ENCODE measurements at regions not wholly inside any gene's neighbourhood (a gene's known extent, or its start where the extent isn't known, plus 50 kb on each side); places are given as distances from the start of the nearest gene placed in this dataset.

GRCh38 chr11:104776501-104777170 is 121.6 kb downstream of the CASP12 start:
- peak; percentile 88 for ATAC-seq

- no peak for ATAC-seq
These were observed 123.7 kb downstream of the CASP12 start for GRCh38 chr11:104774578-104774977.

DNA sequence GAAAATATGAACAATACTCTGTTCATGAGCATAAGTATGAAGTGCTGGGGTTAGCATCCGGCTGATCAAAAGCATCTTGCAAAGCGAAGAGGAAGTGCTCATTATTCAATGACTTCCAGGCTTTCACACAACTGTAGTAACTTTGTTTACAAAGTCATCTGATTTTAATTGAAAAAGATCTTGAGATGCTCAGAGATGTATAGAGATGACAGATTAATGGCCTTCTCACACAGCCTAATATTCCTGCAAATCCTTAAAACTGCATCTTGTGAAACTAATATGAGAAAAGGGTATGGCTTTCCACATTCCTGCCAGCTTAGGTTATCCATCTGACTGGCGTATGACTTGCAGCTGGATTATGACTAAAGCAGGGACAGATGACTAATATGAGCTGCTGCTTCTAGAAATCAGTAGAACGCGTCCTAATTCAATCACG is 125.4 kb downstream of the CASP12 start:
- ATAC-seq, result peak; percentile 88

DNA sequence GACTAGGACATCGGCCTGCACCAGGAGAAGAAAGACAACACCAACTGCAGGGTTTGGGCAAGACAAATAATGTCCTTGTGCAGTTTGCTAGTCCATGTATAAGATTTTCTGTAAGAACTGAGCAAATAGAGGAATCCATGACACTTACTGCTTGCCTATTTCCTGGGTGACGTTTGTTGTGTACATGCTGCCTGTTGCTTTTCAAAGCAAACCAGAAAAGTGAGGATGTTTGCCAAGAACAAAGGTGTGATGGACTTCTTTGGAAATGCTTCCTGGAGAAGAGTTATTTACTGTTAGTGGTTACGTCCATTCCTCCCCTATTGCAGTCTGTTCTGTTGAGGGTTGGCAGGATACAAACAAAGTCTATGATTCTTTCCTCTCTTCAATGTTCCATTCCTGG is 126.5 kb downstream of the CASP12 start:
- ATAC-seq, result peak; percentile 80

GRCh38 chr11:104771046-104771445 is 127.2 kb downstream of the CASP12 start:
- peak; percentile 63 for ATAC-seq

- ATAC-seq, result no peak
These were observed 132.7 kb downstream of the CASP12 start for GRCh38 chr11:104765401-104766095.

DNA sequence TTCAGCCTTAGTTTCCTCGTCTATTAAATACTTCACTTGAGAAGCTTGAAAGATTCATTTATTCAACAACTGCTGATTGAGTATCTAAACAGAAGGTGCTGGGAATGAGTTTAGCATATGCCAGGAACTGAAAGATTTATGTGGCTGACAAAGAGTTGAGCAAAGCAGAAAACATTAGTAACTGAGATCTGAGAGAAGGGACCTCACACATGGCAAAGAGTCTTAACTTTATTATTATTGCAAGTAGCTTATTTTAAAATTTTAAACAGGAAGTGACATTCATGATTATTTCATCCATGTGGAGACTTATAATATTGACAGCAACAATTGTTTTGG is 133.6 kb downstream of the CASP12 start:
- no peak for ATAC-seq

- no peak for ATAC-seq
These were observed 134.1 kb downstream of the CASP12 start for GRCh38 chr11:104763930-104764709.

DNA sequence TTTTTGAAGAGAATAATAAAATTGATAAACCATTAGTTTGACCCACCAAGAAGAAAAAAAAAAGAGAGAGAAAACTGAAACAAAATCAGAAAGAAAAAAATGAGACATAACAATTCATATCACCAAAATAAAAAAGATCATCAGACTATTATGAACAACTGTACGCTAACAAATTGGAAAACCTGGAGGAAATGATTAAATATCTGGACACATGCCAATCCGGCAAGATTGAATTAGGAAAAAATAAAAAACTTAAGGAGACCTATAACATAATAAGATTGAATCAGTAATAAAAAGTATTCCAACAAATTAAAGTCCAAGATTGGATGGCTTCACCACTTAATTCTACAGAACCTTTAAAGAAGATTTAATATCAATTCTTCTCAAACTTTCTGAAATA is 136.7 kb downstream of the CASP12 start:
- no peak for ATAC-seq

- no peak for ATAC-seq
These were observed 138.8 kb downstream of the CASP12 start for GRCh38 chr11:104759464-104759863.

GRCh38 chr11:104738918-104739317 is 159.3 kb downstream of the CASP12 start:
- ATAC-seq, result no peak

GRCh38 chr11:104738208-104738607 is 160.1 kb downstream of the CASP12 start:
- ATAC-seq, result no peak

DNA sequence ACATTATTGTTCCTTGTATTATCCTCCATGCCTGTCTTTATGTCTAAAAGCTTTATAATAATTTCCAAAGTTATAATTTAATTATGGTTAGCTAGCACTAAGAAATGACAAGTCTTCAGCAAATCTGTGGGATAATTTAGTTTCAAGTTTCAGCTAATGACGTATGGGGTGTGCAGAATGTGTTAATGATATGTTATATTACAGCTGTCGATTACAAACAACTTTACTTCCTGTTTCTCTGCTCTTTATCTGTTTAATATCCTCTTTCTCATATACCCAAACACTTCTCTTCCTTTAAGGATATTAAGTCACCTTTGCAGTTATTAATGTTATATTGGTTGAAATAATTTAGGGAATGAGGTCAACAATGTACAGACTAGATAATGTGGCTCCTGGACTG is 161.8 kb downstream of the CASP12 start:
- no peak for ATAC-seq

GRCh38 chr11:104734998-104735397 is 163.3 kb downstream of the CASP12 start:
- ATAC-seq, result no peak

DNA sequence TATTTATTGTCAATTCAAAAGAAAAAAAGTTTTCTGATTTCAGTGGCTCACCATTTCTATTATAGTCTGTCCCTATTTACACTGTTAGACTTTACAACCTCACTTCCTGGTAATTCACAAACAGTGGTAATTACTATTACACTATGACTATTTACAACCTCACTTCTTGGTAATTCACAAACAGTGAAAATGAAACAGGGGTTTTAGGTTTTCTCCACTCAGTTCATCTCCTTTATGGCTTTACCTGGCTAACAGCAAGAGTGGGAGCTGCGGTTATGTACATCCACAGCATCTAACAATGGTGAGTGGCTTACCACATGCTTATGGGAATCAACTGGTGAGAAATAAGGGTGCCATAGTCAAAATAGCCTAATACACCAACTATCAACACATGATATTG is 166.4 kb downstream of the CASP12 start:
- ATAC-seq, result no peak

GRCh38 chr11:104728927-104729326 is 169.3 kb downstream of the CASP12 start:
- ATAC-seq, result no peak

DNA sequence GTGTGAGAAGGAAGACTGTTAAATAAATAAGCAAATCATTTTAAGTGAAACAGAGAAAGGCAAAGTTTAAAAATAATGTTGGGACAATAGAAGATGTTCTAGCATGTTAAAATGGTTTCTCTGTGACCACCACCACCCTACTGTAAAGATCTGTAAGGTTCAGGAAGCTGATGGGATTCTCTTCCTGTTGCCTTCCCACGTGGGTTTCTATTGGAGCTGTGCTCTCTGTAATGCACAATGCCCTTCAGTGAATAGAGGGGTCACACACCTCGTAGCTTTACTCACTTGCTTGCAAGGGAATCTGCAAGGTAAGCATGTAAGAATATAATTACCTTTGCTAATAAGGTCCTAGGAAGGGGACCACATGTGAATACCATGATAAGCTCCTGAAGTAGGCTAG is 170.5 kb downstream of the CASP12 start:
- ATAC-seq, result no peak

DNA sequence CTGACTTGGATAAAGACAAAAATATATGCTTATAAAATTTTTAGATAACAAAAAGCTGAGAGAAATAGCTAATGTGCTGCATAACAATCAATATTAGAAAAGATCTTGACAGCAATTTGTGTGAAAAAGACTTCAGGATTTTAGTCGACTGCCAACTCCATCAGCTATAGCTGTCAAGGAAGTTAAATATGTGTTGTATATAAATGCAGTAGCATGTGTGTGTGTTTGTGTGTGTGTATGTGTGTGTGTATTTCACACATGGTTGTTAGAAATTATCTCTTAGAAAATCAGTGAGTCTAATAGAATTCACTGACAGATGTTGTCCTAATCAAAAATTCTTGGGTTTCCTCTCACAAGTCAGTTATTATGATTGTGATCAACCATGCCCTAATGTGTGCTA is 171.2 kb downstream of the CASP12 start:
- ATAC-seq, result no peak

GRCh38 chr11:104725796-104726408 is 172.4 kb downstream of the CASP12 start:
- ATAC-seq, result no peak

DNA sequence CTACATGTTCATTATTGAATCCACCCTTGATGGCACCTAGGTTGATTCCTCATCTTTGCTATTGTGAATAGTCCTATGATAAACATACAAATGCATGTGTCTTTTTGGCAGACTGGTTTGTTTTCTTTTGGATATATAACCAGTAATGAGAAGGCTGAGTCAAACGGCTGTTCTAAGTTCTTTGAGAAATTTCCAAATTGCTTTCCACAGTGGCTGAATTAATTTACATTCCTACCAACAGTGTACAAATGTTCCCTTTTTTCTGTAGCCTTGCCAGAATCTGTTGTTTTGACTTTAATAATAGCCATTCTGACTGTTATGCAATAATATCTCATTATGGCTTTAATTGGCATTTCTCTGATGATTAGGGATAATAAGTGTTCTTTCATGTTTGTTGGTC is 184.9 kb downstream of the CASP12 start:
- no peak for ATAC-seq

- ATAC-seq, result peak; percentile 89
These were observed 192.6 kb downstream of the CASP12 start for GRCh38 chr11:104705490-104706190.

DNA sequence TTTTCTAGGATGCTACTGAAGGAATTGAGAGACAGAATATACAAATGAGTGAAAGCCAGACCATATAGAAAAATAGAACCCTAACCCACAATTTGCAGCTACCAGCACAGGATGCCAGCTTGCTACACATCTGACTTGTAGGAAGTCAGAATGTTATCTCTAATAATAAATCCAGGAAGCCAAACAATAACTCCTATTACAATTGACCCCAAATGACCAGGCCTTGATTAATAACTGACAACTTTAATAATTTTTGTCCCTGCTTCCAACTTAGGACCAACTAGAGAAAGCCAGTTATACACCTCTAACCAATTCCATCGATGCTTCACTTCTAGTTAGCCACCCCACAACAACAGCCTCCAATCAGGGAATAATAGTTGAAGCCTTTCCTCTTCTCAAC is 193.4 kb downstream of the CASP12 start:
- ATAC-seq, result no peak
